Activated CD4-positive, alpha-beta T cell treated with anti-CD3 and anti-CD28 coated beads for 36 hours (primary cell): ENCODE measurements at regions not wholly inside any gene's neighbourhood (a gene's known extent, or its start where the extent isn't known, plus 50 kb on each side); places are given as distances from the start of the nearest gene placed in this dataset.

Source experiments
- ATAC-seq: fragments of 200-7000 bp; cut with Tn5 transposase; one replicate; pipeline ENCODE4 v1.10.0; 2021; ENCODE audit warnings: mild to moderate bottlenecking, moderate library complexity
- CTCF ChIA-PET: fragments of 350-600 bp; sonication (Branson Sonifier 250); formaldehyde crosslinking; loops from one replicate; lab custom pipeline; 2021; ENCODE audit warnings: antibody characterized with exemption; lab: Charles Lee
- POLR2A ChIA-PET: fragments of 350-600 bp; sonication (Branson Sonifier 250); formaldehyde crosslinking; loops from one replicate; lab custom pipeline; 2021; ENCODE audit warnings: antibody characterized with exemption, inconsistent platforms; lab: Charles Lee
- DNase-seq: peaks from one replicate; pipeline ENCODE4 v3.0.0-alpha.2; 2020
- H3K27ac Mint-ChIP-seq: one replicate; pipeline ENCODE4 v1.8.0; 2021; ENCODE audit warnings: mixed read lengths
- H3K27me3 Mint-ChIP-seq: one replicate; pipeline ENCODE4 v1.8.0; 2021; ENCODE audit warnings: mixed read lengths
- H3K36me3 Mint-ChIP-seq: one replicate; pipeline ENCODE4 v1.8.0; 2021; ENCODE audit warnings: low read depth, mixed read lengths
- H3K4me1 Mint-ChIP-seq: one replicate; pipeline ENCODE4 v1.8.0; 2021; ENCODE audit warnings: mixed read lengths
- H3K4me3 Mint-ChIP-seq: one replicate; pipeline ENCODE4 v1.8.0; 2021; ENCODE audit warnings: mild to moderate bottlenecking, moderate library complexity, mixed read lengths
- H3K9me3 Mint-ChIP-seq: one replicate; pipeline ENCODE4 v1.8.0; 2021; ENCODE audit warnings: low read depth, mixed read lengths
- intact Hi-C, 2 experiments: fragments of 100-400 bp; cut with DNase I in 1 of 2; cut with micrococcal nuclease in 1 of 2; formaldehyde crosslinking; loops; one replicate each; pipeline versions ENCODE4 v1.14.2 to v1.15.1; 2022 to 2024; cut with DNase I, micrococcal nuclease

DNA sequence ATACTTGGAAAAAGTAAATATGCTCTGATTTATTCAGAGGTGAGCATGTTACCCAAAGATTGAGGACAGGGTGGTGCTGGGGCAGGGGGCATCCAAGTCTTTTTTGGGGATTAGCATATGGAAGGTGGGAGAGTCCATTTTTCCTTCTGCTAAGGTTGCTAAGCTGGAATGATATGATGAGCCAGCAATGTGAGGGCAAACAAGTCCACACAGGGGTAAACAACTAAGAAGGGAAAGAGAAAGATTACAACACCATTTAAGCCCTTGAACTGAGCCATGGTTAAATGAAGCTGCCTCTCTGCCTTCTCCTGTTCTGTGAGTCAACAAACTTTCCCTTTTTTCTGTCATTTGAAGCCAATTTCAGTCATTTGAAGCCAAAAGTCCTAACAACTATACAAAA is 89.0 kb downstream of the RPL22L1 start:
- CTCF ChIA-PET = interaction anchor here (1.0 to 2.0 kb wide), 2 partner anchors 29 to 31 kb away, joined by 3 to 6 read pairs; no protein-coding TSS in a partner anchor
- H3K27me3 Mint-ChIP-seq = peaks cover 37% of the 10 kb centered on the region

DNA sequence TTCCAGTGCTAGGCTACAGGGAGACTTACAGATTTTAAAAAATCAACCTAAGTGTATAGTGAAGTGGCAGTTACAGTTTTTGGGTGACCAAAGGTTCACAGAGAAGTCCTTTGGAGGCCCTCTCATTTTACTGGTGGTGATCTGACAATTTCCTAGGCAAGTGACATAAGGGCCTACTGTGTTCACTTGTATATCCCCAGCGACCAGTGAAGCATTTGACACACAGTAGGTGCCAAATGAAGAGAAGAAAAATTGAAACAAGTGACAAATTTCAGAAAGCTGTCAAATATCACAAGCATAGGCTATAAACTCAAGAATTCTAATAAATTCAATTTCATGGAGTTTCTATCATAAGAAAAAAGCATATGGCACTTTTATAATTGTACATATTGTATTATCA is 89.5 kb downstream of the RPL22L1 start:
- no peak for DNase-seq
- peaks cover 36% of the 10 kb centered on the region for H3K27me3 Mint-ChIP-seq
- no peak for ATAC-seq
- intact Hi-C loops = no loop called here
- ChIA-PET POLR2A (no interaction called here), CTCF (interaction anchor here (2.0 kb wide), 1 partner anchor 32 kb away, joined by 6 read pairs; no protein-coding TSS in a partner anchor)
- H3K4me1 Mint-ChIP-seq = no peaks in the 10 kb centered on the region
- no peaks in the 10 kb centered on the region for H3K36me3 Mint-ChIP-seq
- H3K4me3 Mint-ChIP-seq = no peak overlapping the region
- no peak overlapping the region for H3K27ac Mint-ChIP-seq
- no peaks in the 10 kb centered on the region for H3K9me3 Mint-ChIP-seq

More for the DNA sequence above, 89.0 kb downstream of the RPL22L1 start:
- Mint-ChIP-seq H3K4me1 (no peaks in the 10 kb centered on the region), H3K9me3 (no peaks in the 10 kb centered on the region), H3K27ac (no peak overlapping the region), H3K36me3 (no peaks in the 10 kb centered on the region), H3K4me3 (no peak overlapping the region)
- ATAC-seq = no peak
- POLR2A ChIA-PET = interaction anchor here (0.5 kb wide), 1 partner anchor 480 kb away, joined by 4 read pairs; no protein-coding TSS in a partner anchor
- no peak for DNase-seq
- intact Hi-C loops = no loop called here

DNA sequence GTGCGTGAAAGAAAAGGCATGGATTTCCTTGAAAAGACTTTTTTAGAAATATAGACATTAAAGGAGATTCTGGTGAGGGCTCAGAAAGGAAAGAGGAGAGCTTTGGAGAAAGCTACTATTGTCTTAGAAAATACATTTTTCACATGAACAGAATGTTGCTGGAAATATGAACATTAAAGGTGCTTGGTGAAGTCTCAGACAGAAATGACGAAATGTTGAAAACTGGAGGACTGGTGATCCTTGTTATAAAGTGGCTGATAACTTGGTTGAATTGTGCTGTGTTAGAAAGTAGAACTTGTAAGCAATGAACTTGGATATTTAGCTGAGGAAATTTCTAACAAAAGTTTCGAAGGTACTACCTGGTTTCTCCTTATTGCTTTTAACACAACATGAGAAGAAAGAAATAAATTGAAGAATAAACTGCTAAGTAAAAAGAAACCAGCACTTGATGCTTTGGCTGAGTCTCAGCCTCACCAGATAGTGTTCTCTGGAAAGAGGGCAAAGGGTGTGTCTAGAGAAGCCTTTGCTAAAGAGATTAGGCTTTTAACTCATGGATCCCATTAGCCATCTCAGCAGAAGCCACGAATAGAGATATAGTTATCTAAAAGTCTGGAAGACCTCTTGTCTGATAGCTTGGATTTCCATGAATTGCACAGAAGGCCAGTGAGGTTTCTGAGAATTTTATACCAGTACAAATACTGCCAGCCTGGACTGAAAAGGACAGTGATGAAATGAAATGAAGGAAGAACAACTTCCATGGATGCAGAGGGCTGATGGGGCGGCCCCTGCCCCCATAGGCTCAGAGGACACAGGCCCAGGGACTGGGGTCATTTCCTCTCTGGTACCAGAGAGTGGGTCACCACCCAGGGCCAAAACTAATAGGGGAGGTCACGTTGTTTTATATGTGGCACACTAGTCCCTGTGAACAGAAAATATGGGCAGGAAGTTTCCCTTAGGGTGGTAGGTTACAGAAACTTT is 91.5 kb downstream of the RPL22L1 start:
- Mint-ChIP-seq H3K36me3 (no peaks in the 10 kb centered on the region), H3K9me3 (no peaks in the 10 kb centered on the region), H3K27me3 (peaks cover 29% of the 10 kb centered on the region), H3K4me3 (no peak overlapping the region), H3K27ac (no peak overlapping the region), H3K4me1 (no peaks in the 10 kb centered on the region)
- intact Hi-C loops = no loop called here
- CTCF ChIA-PET = interaction anchor here (0.6 to 1.4 kb wide), 2 partner anchors 33 to 743 kb away, joined by 3 read pairs; no protein-coding TSS in a partner anchor
- no peak for DNase-seq
- POLR2A ChIA-PET = no interaction called here
- ATAC-seq = no peak

DNA sequence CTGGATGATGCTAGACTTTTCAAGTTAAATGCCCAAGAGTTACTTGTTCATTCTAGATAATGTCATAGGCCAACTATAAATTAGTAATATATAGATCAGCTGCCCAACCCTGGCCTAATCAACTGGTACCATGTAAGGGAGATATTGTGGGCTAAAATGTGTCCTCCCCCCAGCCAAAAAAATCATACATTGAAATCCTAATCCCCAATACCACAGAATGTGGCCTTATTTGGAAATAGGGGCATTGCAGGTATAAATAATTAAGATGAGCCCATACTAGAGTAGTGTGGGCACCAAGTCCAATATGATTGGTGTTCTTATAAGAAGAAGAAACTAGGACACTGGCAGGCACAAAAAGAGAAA is 92.5 kb downstream of the RPL22L1 start:
- Mint-ChIP-seq H3K27me3 (peaks cover 23% of the 10 kb centered on the region), H3K4me3 (no peak overlapping the region), H3K9me3 (no peaks in the 10 kb centered on the region), H3K36me3 (no peaks in the 10 kb centered on the region), H3K4me1 (no peaks in the 10 kb centered on the region), H3K27ac (no peak overlapping the region)
- ATAC-seq (no peak), DNase-seq (no peak)
- CTCF ChIA-PET = interaction anchor here (0.6 to 1.4 kb wide), 2 partner anchors 34 to 742 kb away, joined by 3 read pairs; no protein-coding TSS in a partner anchor
- POLR2A ChIA-PET = no interaction called here
- intact Hi-C loops = no loop called here

DNA sequence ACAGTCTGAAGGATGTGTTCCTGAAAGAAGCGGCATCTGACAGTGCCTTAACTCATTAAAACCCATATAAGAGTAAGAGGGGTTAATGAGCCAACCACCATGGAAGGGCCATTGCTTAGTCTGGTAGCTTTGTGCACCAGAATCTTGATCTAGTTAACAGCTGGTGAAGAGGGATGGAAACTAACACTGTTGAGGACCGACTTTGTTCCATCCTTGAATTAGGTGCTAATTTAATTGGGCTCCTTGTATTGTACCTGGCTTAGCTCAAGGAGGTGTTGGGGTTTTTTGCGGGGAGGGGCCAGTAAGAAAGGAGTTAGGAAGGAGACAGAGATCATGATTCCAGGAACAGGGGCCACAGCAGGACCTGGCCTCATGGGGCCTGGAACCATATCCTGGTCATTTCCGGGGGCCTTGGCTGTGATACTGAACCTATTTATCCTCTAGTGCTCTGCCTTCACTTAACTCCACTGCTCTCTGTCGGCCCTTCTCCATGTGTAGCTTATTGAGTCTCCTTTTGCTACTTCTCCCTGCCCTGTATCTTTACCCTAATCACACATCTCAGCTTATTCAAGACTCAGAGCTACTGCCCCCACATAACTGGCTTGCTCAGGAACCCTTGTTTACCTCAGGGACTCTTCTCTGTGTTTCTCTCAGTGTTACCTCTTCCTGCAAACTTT is 93.0 kb downstream of the RPL22L1 start:
- intact Hi-C loops = no loop called here
- CTCF ChIA-PET = interaction anchor here (1.4 kb wide), 1 partner anchor 35 kb away, joined by 3 read pairs; no protein-coding TSS in a partner anchor
- no peak for DNase-seq
- ATAC-seq = no peak
- H3K27ac Mint-ChIP-seq = no peak overlapping the region
- no peaks in the 10 kb centered on the region for H3K9me3 Mint-ChIP-seq
- no peaks in the 10 kb centered on the region for H3K36me3 Mint-ChIP-seq
- POLR2A ChIA-PET = no interaction called here
- no peaks in the 10 kb centered on the region for H3K4me1 Mint-ChIP-seq
- H3K27me3 Mint-ChIP-seq = peaks cover 21% of the 10 kb centered on the region
- no peak overlapping the region for H3K4me3 Mint-ChIP-seq

DNA sequence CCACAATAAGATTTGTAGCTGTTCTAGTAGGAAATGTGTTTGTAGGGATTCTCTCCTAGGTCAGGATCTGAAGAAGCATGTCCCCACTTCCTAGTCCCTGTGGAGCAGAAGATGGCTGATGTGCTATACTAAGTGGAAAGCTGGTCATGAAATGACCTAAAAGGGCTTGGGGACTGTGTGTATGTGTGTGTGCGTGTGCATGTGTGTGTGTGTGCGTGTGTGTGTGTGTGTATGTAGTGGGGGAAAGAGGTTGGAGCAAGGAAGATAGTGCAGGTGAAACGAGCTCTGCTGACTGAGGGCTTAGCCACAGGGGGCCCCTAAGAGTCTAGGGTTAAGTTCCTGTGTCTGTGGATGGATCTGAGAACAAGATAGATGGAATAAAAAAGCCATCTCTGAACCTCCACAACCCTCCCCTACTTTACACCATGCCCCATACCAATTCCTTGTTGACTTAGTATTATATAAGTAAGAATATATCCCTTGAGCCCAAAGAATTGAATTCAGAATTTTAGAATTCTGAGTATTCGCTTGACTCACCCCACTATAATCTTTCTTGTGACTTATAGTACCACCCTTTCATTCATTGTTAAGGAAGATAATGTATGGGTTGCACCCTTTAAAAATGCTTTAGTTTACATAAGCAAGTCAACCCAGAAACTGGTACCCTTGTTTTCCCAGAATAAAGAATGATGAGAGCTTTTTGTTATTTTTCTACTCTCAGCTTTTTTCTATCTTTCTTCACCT is 96.1 kb downstream of the RPL22L1 start:
- CTCF ChIA-PET = no interaction called here
- no peaks in the 10 kb centered on the region for H3K4me1 Mint-ChIP-seq
- POLR2A ChIA-PET = no interaction called here
- H3K9me3 Mint-ChIP-seq = no peaks in the 10 kb centered on the region
- DNase-seq (no peak), ATAC-seq (no peak)
- intact Hi-C loops = no loop called here
- no peaks in the 10 kb centered on the region for H3K36me3 Mint-ChIP-seq
- H3K27ac Mint-ChIP-seq = no peak overlapping the region
- H3K27me3 Mint-ChIP-seq = peaks cover 13% of the 10 kb centered on the region
- H3K4me3 Mint-ChIP-seq = no peak overlapping the region

DNA sequence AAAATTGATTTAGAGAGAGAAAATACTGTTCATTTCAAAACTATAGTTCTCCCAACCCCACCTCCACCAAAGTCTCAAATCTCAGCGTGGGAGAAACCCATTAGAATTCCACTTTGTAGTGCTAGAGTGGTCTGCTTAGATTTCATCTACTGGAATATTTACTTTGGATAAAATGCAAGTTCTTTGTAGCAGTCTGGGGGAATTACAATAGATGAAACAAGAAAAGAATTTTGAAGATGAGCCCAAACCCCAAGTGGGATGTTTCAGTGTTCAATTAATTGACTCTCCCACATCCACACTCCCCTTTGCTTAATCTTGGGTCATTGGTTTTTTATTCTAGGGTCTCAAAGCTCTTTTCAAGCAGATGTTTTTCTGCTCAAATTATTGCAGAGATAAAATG is 97.8 kb downstream of the RPL22L1 start:
- DNase-seq (no peak), ATAC-seq (no peak)
- intact Hi-C loops = no loop called here
- Mint-ChIP-seq H3K27me3 (peaks cover 6% of the 10 kb centered on the region), H3K4me1 (no peaks in the 10 kb centered on the region), H3K4me3 (no peak overlapping the region), H3K27ac (no peak overlapping the region), H3K36me3 (no peaks in the 10 kb centered on the region), H3K9me3 (no peaks in the 10 kb centered on the region)
- CTCF ChIA-PET = interaction anchor here (0.6 to 1.1 kb wide), 2 partner anchors 37 to 81 kb away, joined by 3 to 4 read pairs; no protein-coding TSS in a partner anchor
- POLR2A ChIA-PET = no interaction called here

DNA sequence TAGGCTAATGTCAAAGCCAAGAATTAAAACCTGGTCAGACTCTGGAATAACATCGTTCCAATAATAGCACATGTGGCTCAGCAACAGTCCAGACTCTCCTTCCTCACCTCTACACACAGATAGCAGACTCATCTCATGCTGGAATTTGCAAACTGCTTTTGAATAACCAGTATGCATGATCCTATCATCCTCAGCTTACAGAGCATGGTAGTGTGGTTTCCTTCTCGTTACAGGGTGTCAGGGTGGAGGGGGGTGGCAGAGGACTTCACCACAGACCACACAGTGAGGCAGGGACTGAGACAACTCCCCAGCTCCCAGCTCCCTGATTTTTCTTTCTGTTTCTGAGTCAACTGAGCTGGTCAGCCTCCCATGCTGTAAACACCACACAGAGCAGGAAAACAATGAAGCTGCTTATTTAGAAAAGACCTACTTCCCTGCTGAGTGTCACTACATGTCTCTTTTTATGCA is 101.6 kb downstream of the RPL22L1 start:
- Mint-ChIP-seq H3K9me3 (no peaks in the 10 kb centered on the region), H3K4me1 (no peaks in the 10 kb centered on the region), H3K27me3 (peaks cover 3% of the 10 kb centered on the region), H3K4me3 (no peak overlapping the region), H3K36me3 (no peaks in the 10 kb centered on the region), H3K27ac (no peak overlapping the region)
- no peak for ATAC-seq
- ChIA-PET POLR2A (no interaction called here), CTCF (no interaction called here)
- intact Hi-C loops = no loop called here
- DNase-seq = no peak

DNA sequence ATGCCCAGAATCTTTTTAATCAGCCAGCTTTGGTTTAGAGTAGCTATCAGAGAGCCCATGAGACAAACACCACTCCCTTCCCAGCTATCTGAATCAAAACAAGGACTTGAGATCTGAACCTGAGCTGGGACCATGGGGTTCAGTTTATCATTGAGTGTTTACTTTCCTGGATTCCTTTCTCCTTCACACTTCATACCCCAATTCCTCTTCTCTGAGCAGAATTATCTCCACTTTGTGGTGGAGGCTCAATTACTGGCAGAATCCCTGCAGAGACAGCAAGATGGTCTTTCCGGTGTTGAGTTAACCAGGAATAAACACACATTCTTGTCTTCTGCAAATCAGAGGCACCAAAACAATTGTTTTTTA is 102.4 kb downstream of the RPL22L1 start:
- H3K4me1 Mint-ChIP-seq = no peaks in the 10 kb centered on the region
- no peaks in the 10 kb centered on the region for H3K36me3 Mint-ChIP-seq
- H3K27me3 Mint-ChIP-seq = peaks cover 3% of the 10 kb centered on the region
- H3K9me3 Mint-ChIP-seq = no peaks in the 10 kb centered on the region
- ATAC-seq (no peak), DNase-seq (no peak)
- no peak overlapping the region for H3K4me3 Mint-ChIP-seq
- H3K27ac Mint-ChIP-seq = no peak overlapping the region
- intact Hi-C loops = no loop called here
- CTCF ChIA-PET = interaction anchor here (0.9 kb wide), 1 partner anchor 46 kb away, joined by 3 read pairs; no protein-coding TSS in a partner anchor
- POLR2A ChIA-PET = no interaction called here

DNA sequence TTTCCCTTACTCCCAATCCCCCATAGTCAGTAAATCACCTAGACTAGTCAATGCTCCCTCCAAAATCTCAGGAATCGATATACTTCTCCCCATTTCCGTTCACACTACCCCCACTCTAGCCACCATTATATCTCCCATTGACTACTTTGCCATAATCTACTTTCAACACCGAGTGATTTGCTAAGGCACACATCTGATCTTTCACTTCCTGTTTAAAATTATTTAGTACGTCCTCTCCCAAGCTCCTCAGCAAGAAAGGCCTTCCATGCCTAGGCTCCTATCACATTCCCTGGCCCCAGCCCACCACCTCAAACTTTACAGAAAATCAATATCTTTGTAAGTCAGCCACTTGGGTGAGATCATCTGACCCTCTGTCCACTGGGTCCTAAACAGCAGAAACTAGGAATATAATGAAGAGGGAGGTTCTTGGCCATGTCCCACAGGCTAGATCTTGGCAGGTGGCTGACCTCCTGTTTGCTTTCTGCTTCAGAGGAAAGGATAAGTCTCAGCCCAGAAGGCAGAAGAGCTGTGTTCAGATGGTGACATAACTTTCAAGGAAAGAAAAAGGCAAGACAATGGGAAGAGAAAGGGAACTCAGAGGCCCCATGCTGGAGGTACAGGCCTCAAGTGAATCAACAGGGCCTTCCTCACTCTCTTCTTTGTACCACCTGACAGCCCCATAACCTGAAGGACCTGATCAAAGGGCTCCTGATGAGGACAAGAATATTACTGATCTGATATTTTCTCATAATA is 103.0 kb downstream of the RPL22L1 start:
- H3K9me3 Mint-ChIP-seq = no peaks in the 10 kb centered on the region
- DNase-seq (no peak), ATAC-seq (no peak)
- intact Hi-C loops = no loop called here
- H3K4me3 Mint-ChIP-seq = no peak overlapping the region
- no peaks in the 10 kb centered on the region for H3K36me3 Mint-ChIP-seq
- no peak overlapping the region for H3K27ac Mint-ChIP-seq
- H3K4me1 Mint-ChIP-seq = no peaks in the 10 kb centered on the region
- H3K27me3 Mint-ChIP-seq = peaks cover 3% of the 10 kb centered on the region
- POLR2A ChIA-PET = no interaction called here
- CTCF ChIA-PET = interaction anchor here (0.9 kb wide), 1 partner anchor 47 kb away, joined by 3 read pairs; no protein-coding TSS in a partner anchor
